ENCODE measurements at regions not wholly inside any gene's neighbourhood (a gene's known extent, or its start where the extent isn't known, plus 50 kb on each side); places are given as distances from the start of the nearest gene placed in this dataset.

DNA sequence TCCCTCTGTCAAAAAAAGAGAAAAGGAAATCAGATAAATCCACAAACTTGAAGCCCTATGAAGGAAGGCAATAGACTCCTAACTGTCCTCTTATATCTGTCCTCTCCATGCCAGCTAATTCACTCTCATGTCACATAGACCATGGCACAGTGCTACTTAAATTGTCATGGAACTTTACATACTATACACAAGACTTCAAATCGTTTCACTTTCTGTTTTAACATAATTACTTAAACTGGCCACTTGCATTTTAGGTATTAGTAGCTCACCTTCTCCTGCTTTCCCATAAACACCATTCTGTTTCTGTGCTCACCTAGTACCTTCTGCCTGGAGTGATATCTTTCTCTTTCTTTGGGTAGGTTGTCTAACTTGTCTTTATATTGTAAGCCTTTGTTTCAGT lies 816.7 kb upstream of the KIF2B start:
- DNase-seq (ENCODE audit: low read depth, low spot score), result no peak
- CTCF ChIA-PET, result no interaction called here

GRCh38 chr17:53004902-53005301 lies 817.8 kb upstream of the KIF2B start:
- ATAC-seq, result no peak
- ChIA-PET POLR2A (no interaction called here), CTCF (no interaction called here)
- no TSS peak for BruUV-seq (replicated peaks)
- intact Hi-C loops (cut with micrococcal nuclease; ENCODE audit: unreplicated experiment), result no loop called here
- DNase-seq (ENCODE audit: low read depth, low spot score), result no peak
- no peaks in the 10 kb centered on the region for H3K36me3 ChIP-seq (ENCODE audit: control insufficient read depth, insufficient read depth, low read length)
- in situ Hi-C loops (cut with HindIII; ENCODE audit: low pct_unique_long_range_greater_than_20kb, low sequenced_read_pairs), result no loop called here
- H3K4me1 ChIP-seq (ENCODE audit: control insufficient read depth, insufficient read depth, low read length), result no peaks in the 10 kb centered on the region
- TF ChIP-seq POLR2AphosphoS5 (IDR thresholded peaks at IDR 0.05; ENCODE audit: low read depth, low read length) (no peak), TCF7L2 (IDR thresholded peaks at IDR 0.05; ENCODE audit: low read depth, low read length) (no peak), SIN3A (IDR thresholded peaks at IDR 0.05; ENCODE audit: borderline replicate concordance, insufficient read depth, low read depth, low read length) (no peak)
- TF ChIP-seq, protein P1, sequence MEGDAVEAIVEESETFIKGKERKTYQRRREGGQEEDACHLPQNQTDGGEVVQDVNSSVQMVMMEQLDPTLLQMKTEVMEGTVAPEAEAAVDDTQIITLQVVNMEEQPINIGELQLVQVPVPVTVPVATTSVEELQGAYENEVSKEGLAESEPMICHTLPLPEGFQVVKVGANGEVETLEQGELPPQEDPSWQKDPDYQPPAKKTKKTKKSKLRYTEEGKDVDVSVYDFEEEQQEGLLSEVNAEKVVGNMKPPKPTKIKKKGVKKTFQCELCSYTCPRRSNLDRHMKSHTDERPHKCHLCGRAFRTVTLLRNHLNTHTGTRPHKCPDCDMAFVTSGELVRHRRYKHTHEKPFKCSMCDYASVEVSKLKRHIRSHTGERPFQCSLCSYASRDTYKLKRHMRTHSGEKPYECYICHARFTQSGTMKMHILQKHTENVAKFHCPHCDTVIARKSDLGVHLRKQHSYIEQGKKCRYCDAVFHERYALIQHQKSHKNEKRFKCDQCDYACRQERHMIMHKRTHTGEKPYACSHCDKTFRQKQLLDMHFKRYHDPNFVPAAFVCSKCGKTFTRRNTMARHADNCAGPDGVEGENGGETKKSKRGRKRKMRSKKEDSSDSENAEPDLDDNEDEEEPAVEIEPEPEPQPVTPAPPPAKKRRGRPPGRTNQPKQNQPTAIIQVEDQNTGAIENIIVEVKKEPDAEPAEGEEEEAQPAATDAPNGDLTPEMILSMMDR (IDR thresholded peaks at IDR 0.05), result no peak
- TF ChIP-seq, protein P2, sequence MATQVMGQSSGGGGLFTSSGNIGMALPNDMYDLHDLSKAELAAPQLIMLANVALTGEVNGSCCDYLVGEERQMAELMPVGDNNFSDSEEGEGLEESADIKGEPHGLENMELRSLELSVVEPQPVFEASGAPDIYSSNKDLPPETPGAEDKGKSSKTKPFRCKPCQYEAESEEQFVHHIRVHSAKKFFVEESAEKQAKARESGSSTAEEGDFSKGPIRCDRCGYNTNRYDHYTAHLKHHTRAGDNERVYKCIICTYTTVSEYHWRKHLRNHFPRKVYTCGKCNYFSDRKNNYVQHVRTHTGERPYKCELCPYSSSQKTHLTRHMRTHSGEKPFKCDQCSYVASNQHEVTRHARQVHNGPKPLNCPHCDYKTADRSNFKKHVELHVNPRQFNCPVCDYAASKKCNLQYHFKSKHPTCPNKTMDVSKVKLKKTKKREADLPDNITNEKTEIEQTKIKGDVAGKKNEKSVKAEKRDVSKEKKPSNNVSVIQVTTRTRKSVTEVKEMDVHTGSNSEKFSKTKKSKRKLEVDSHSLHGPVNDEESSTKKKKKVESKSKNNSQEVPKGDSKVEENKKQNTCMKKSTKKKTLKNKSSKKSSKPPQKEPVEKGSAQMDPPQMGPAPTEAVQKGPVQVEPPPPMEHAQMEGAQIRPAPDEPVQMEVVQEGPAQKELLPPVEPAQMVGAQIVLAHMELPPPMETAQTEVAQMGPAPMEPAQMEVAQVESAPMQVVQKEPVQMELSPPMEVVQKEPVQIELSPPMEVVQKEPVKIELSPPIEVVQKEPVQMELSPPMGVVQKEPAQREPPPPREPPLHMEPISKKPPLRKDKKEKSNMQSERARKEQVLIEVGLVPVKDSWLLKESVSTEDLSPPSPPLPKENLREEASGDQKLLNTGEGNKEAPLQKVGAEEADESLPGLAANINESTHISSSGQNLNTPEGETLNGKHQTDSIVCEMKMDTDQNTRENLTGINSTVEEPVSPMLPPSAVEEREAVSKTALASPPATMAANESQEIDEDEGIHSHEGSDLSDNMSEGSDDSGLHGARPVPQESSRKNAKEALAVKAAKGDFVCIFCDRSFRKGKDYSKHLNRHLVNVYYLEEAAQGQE (IDR thresholded peaks at IDR 0.05; ENCODE audit: insufficient read depth in 1 of 2, low read depth in 2 of 2, low read length in 1 of 2), result no peak
- H3K27me3 ChIP-seq (ENCODE audit: control insufficient read depth, insufficient read depth, low read length), result no peaks in the 10 kb centered on the region
- no peak overlapping the region for H3K27ac ChIP-seq (ENCODE audit: low read length)
- H3K9me3 ChIP-seq (ENCODE audit: control insufficient read depth, insufficient read depth, low read depth, low read length), result no peaks in the 10 kb centered on the region
- no peak overlapping the region for H3K4me3 ChIP-seq (ENCODE audit: low read depth in 2 of 2, low read length in 2 of 2)

More for the DNA sequence above, 816.7 kb upstream of the KIF2B start:
- TF ChIP-seq, protein P2 (IDR thresholded peaks at IDR 0.05; ENCODE audit: insufficient read depth in 1 of 2, low read depth in 2 of 2, low read length in 1 of 2), result no peak
- in situ Hi-C loops (cut with HindIII; ENCODE audit: low pct_unique_long_range_greater_than_20kb, low sequenced_read_pairs), result no loop called here
- no peak for ATAC-seq
- POLR2A ChIA-PET, result interaction anchor here (0.6 kb wide), 1 partner anchor 517 kb away, joined by 3 read pairs; no protein-coding TSS in a partner anchor
- Histone ChIP-seq H3K27me3 (ENCODE audit: control insufficient read depth, insufficient read depth, low read length) (no peaks in the 10 kb centered on the region), H3K4me3 (ENCODE audit: low read depth in 2 of 2, low read length in 2 of 2) (no peak overlapping the region), H3K4me1 (ENCODE audit: control insufficient read depth, insufficient read depth, low read length) (no peaks in the 10 kb centered on the region), H3K9me3 (ENCODE audit: control insufficient read depth, insufficient read depth, low read depth, low read length) (no peaks in the 10 kb centered on the region), H3K36me3 (ENCODE audit: control insufficient read depth, insufficient read depth, low read length) (no peaks in the 10 kb centered on the region), H3K27ac (ENCODE audit: low read length) (no peak overlapping the region)
- intact Hi-C loops (cut with micrococcal nuclease; ENCODE audit: unreplicated experiment), result no loop called here
- BruUV-seq (replicated peaks), result no TSS peak

Measured in Panc1 (cell line).